ENCODE measurements at regions not wholly inside any gene's neighbourhood (a gene's known extent, or its start where the extent isn't known, plus 50 kb on each side); places are given as distances from the start of the nearest gene placed in this dataset.

- no TSS peak for BruUV-seq (replicated peaks)
Observed at GRCh38 chr5:26719803-26720202, 318.6 kb downstream of the CDH9 start.

GRCh38 chr5:26700759-26701384, 337.5 kb downstream of the CDH9 start:
- H2AFZ ChIP-seq (ENCODE audit: low read depth, low read length), result no peak overlapping the region
- no peaks in the 10 kb centered on the region for H3K27me3 ChIP-seq (ENCODE audit: control insufficient read depth in 2 of 2, insufficient read depth in 2 of 2, low read length in 2 of 2)
- no peak overlapping the region for H3K27ac ChIP-seq (ENCODE audit: insufficient read depth, low read depth, low read length)
- no TSS peak for BruUV-seq (replicated peaks)
- no peak for DNase-seq (ENCODE audit: low read depth, low spot score)
- no peaks in the 10 kb centered on the region for H3K36me3 ChIP-seq (ENCODE audit: control insufficient read depth in 2 of 2, extremely low read depth in 1 of 2, insufficient read depth in 2 of 2, low read length in 2 of 2)
- no peak for FAIRE-seq
- H3K4me1 ChIP-seq (ENCODE audit: control insufficient read depth, extremely low read depth, insufficient read depth, low read length), result no peaks in the 10 kb centered on the region
- CTCF ChIA-PET, result no interaction called here
- intact Hi-C loops (cut with micrococcal nuclease), result no loop called here
- no peak overlapping the region for H3K4me2 ChIP-seq (ENCODE audit: insufficient read depth, low read length)
- dilution Hi-C loops (cut with MboI; ENCODE audit: extremely low pct_ligation_motif_present, low sequenced_read_pairs), result no loop called here
- H3K4me3 ChIP-seq (replicated peaks in 1 of 3; ENCODE audit: insufficient read depth in 1 of 3, low read depth in 1 of 3, low read length in 3 of 3), result no peak overlapping the region
- H3K79me2 ChIP-seq (ENCODE audit: control insufficient read depth, insufficient read depth, low read length), result no peaks in the 10 kb centered on the region
- TF ChIP-seq GATA2 (IDR thresholded peaks at IDR 0.05; ENCODE audit: insufficient read depth, insufficient read length, low read depth, low read length), result no peak
- no peak for TF ChIP-seq FOS (IDR thresholded peaks at IDR 0.05; ENCODE audit: borderline replicate concordance, insufficient read depth, low read length)
- no peak for TF ChIP-seq EZH2 (IDR thresholded peaks at IDR 0.05; ENCODE audit: borderline replicate concordance, low read depth, low read length, severe bottlenecking)
- no peak for TF ChIP-seq CTCF (IDR thresholded peaks at IDR 0.05; ENCODE audit: extremely low read depth in 1 of 2, insufficient read depth in 1 of 2, low read depth in 1 of 2, low read length in 2 of 2)
- TF ChIP-seq JUN (IDR thresholded peaks at IDR 0.05; ENCODE audit: borderline replicate concordance, insufficient read depth, insufficient read length, low read depth), result no peak
- no peak for TF ChIP-seq MYC (IDR thresholded peaks at IDR 0.05; ENCODE audit: low read depth, low read length)
- TF ChIP-seq MAX (IDR thresholded peaks at IDR 0.05; ENCODE audit: insufficient read depth, insufficient read length), result no peak
- no peak for TF ChIP-seq POLR2AphosphoS5 (IDR thresholded peaks at IDR 0.05; ENCODE audit: insufficient read depth, low read depth, low read length)
- no peak overlapping the region for H3K9ac ChIP-seq (replicated peaks; ENCODE audit: extremely low read depth, insufficient read depth, low read length)
- H3K9me1 ChIP-seq (replicated peaks; ENCODE audit: control insufficient read depth, extremely low read depth, insufficient read depth, low read length), result no peaks in the 10 kb centered on the region
- no peaks in the 10 kb centered on the region for H4K20me1 ChIP-seq (replicated peaks; ENCODE audit: control insufficient read depth, extremely low read depth, insufficient read depth, low read length)
- no peaks in the 10 kb centered on the region for H3K9me3 ChIP-seq (replicated peaks; ENCODE audit: control insufficient read depth, insufficient read depth, low read length)
- POLR2A ChIA-PET, result no interaction called here

More at GRCh38 chr5:26719803-26720202, 318.6 kb downstream of the CDH9 start:
- FAIRE-seq (no peak), DNase-seq (ENCODE audit: low read depth, low spot score) (no peak)
- dilution Hi-C loops (cut with MboI; ENCODE audit: extremely low pct_ligation_motif_present, low sequenced_read_pairs) (no loop called here), intact Hi-C loops (cut with micrococcal nuclease) (no loop called here)
- H3K9me1 ChIP-seq (replicated peaks; ENCODE audit: control insufficient read depth, extremely low read depth, insufficient read depth, low read length), result no peaks in the 10 kb centered on the region
- H3K4me3 ChIP-seq (replicated peaks in 1 of 3; ENCODE audit: insufficient read depth in 1 of 3, low read depth in 1 of 3, low read length in 3 of 3), result no peak overlapping the region
- no peaks in the 10 kb centered on the region for H3K9me3 ChIP-seq (replicated peaks; ENCODE audit: control insufficient read depth, insufficient read depth, low read length)
- no peaks in the 10 kb centered on the region for H3K36me3 ChIP-seq (ENCODE audit: control insufficient read depth in 2 of 2, extremely low read depth in 1 of 2, insufficient read depth in 2 of 2, low read length in 2 of 2)
- no peaks in the 10 kb centered on the region for H3K4me1 ChIP-seq (ENCODE audit: control insufficient read depth, extremely low read depth, insufficient read depth, low read length)
- no peak overlapping the region for H3K4me2 ChIP-seq (ENCODE audit: insufficient read depth, low read length)
- ChIA-PET POLR2A (no interaction called here), CTCF (no interaction called here)
- no peaks in the 10 kb centered on the region for H3K79me2 ChIP-seq (ENCODE audit: control insufficient read depth, insufficient read depth, low read length)
- H4K20me1 ChIP-seq (replicated peaks; ENCODE audit: control insufficient read depth, extremely low read depth, insufficient read depth, low read length), result no peaks in the 10 kb centered on the region
- H2AFZ ChIP-seq (ENCODE audit: low read depth, low read length), result no peak overlapping the region
- TF ChIP-seq GATA2 (IDR thresholded peaks at IDR 0.05; ENCODE audit: insufficient read depth, insufficient read length, low read depth, low read length), result no peak
- no peak for TF ChIP-seq POLR2AphosphoS5 (IDR thresholded peaks at IDR 0.05; ENCODE audit: insufficient read depth, low read depth, low read length)
- TF ChIP-seq EZH2 (IDR thresholded peaks at IDR 0.05; ENCODE audit: borderline replicate concordance, low read depth, low read length, severe bottlenecking), result no peak
- H3K9ac ChIP-seq (replicated peaks; ENCODE audit: extremely low read depth, insufficient read depth, low read length), result no peak overlapping the region
- no peak overlapping the region for H3K27ac ChIP-seq (ENCODE audit: insufficient read depth, low read depth, low read length)
- H3K27me3 ChIP-seq (ENCODE audit: control insufficient read depth in 2 of 2, insufficient read depth in 2 of 2, low read length in 2 of 2), result no peaks in the 10 kb centered on the region
